Neural cell (in vitro differentiated cells): ENCODE measurements at regions not wholly inside any gene's neighbourhood (a gene's known extent, or its start where the extent isn't known, plus 50 kb on each side); places are given as distances from the start of the nearest gene placed in this dataset.

Experiments
- H2AFZ ChIP-seq: fragments of 200-600, 300-800 bp; sonication (generic), shearing (Covaris generic); 2 replicates; pipeline ENCODE4 v1.6.0; 2014; ENCODE audit warnings: low read depth, mild to moderate bottlenecking, antibody characterized with exemption, low read length, moderate library complexity
- H3F3A ChIP-seq: fragments of 200-600 bp; shearing (Covaris generic); 2 replicates; pipeline ENCODE4 v1.6.1; 2016; ENCODE audit warnings: mild to moderate bottlenecking, moderate library complexity, mixed read lengths, antibody characterized with exemption, low read length; ENCODE audit not compliant: insufficient read depth, poor library complexity, severe bottlenecking
- H3K27ac ChIP-seq: fragments of 200-600, 300-800 bp; sonication (generic), shearing (Covaris generic); 2 replicates; pipeline ENCODE4 v1.5.1; 2014; ENCODE audit warnings: mild to moderate bottlenecking, low read length, moderate library complexity
- H3K27me3 ChIP-seq: fragments of 300-800, 200-600 bp; sonication (generic), shearing (Covaris generic); 2 replicates; pipeline ENCODE4 v1.6.0; 2014; ENCODE audit warnings: mild to moderate bottlenecking, low read depth, low read length, moderate library complexity; ENCODE audit not compliant: insufficient read depth
- H3K36me3 ChIP-seq: fragments of 300-800, 200-600 bp; sonication (generic), shearing (Covaris generic); 2 replicates; pipeline ENCODE4 v1.5.1; 2014; ENCODE audit warnings: mild to moderate bottlenecking, antibody characterized with exemption, low read length, moderate library complexity; ENCODE audit not compliant: insufficient read depth
- H3K4me2 ChIP-seq: fragments of 300-800, 200-600 bp; sonication (generic), shearing (Covaris generic); 2 replicates; pipeline ENCODE4 v1.6.0; 2014; ENCODE audit warnings: mild to moderate bottlenecking, low read length
- H3K4me3 ChIP-seq: fragments of 300-800, 200-600 bp; sonication (generic), shearing (Covaris generic); 2 replicates; pipeline ENCODE4 v1.5.1; 2014; ENCODE audit warnings: mild to moderate bottlenecking, low read length, moderate library complexity
- H3K79me2 ChIP-seq: fragments of 200-600 bp; shearing (Covaris generic); replicated peaks from 2 replicates; pipeline ENCODE4 v1.6.0; 2014; ENCODE audit warnings: mild to moderate bottlenecking, low read length, moderate library complexity; ENCODE audit not compliant: insufficient read depth
- H3K9ac ChIP-seq: fragments of 300-800, 200-600 bp; sonication (generic), shearing (Covaris generic); 2 replicates; pipeline ENCODE4 v1.6.1; 2016; ENCODE audit warnings: mild to moderate bottlenecking, low read length, mixed read lengths
- H3K9me2 ChIP-seq: fragments of 200-600 bp; shearing (Covaris generic); 2 replicates; pipeline ENCODE4 v1.6.1; 2016; ENCODE audit warnings: mild to moderate bottlenecking, low read length, mixed read lengths; ENCODE audit not compliant: insufficient read depth
- H3K9me3 ChIP-seq: fragments of 200-600, 300-800 bp; sonication (generic), shearing (Covaris generic); 2 replicates; pipeline ENCODE4 v1.6.1; 2016; ENCODE audit warnings: mild to moderate bottlenecking, mixed run types, low read length, moderate library complexity, mixed read lengths
- H4K20me1 ChIP-seq: fragments of 200-600 bp; shearing (Covaris generic); 2 replicates; pipeline ENCODE4 v1.6.1; 2016; ENCODE audit warnings: mild to moderate bottlenecking, mixed run types; ENCODE audit not compliant: insufficient read depth
- EP300 ChIP-seq: fragments of 450-650 bp; conservative IDR thresholded peaks from 2 replicates; pipeline ENCODE4 v1.6.1; 2014; ENCODE audit warnings: antibody characterized with exemption, mild to moderate bottlenecking, moderate library complexity; ENCODE audit not compliant: poor library complexity, severe bottlenecking
- EZH2 ChIP-seq: fragments of 200-600, 300-800 bp; shearing (Covaris generic), sonication (generic); IDR thresholded peaks from 2 replicates; pipeline ENCODE4 v1.6.1; 2014; ENCODE audit warnings: antibody characterized with exemption, low read length, borderline replicate concordance, mild to moderate bottlenecking; ENCODE audit not compliant: insufficient read depth, poor library complexity, severe bottlenecking
- MXI1 ChIP-seq: fragments of 450-650 bp; conservative IDR thresholded peaks from 2 replicates; pipeline ENCODE4 v1.6.1; 2014; ENCODE audit warnings: antibody characterized with exemption, mild to moderate bottlenecking; ENCODE audit not compliant: poor library complexity, severe bottlenecking
- POLR2AphosphoS5 ChIP-seq: IDR thresholded peaks from 2 replicates; pipeline ENCODE4 v1.6.1; 2012
- RAD21 ChIP-seq: fragments of 450-650 bp; conservative IDR thresholded peaks from 2 replicates; pipeline ENCODE4 v1.6.1; 2014; ENCODE audit warnings: antibody characterized with exemption, mild to moderate bottlenecking, moderate library complexity
- SMC3 ChIP-seq: fragments of 450-650 bp; conservative IDR thresholded peaks from 2 replicates; pipeline ENCODE4 v1.6.1; 2014; ENCODE audit warnings: antibody characterized with exemption, mild to moderate bottlenecking, moderate library complexity; ENCODE audit not compliant: poor library complexity
- TF ChIP-seq, protein P1 (sequence below): IDR thresholded peaks from 2 replicates; pipeline ENCODE4 v1.6.1; 2012; ENCODE audit warnings: borderline replicate concordance
- TF ChIP-seq, protein P2 (sequence below): fragments of 450-650 bp; IDR thresholded peaks from 2 replicates; pipeline ENCODE4 v1.5.1; 2014; ENCODE audit warnings: antibody characterized with exemption, mild to moderate bottlenecking, moderate library complexity; ENCODE audit not compliant: poor library complexity, severe bottlenecking

DNA sequence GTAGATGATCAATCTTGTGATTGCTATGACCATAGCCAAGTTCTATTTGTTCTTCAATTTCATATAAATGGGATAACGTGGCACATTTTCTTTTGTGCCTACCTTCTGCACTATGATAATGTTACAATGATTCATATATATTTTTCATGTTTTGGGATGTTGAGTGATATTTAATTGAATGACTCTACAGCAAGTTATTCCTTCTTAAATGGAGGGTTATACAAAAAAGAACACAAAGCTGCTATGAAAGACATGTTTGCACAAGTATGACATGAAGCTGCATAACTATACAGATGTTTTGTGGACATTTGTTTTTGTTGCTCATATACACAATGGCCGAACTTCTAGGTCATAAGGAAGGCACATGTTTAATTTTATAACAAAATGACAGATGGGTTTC, 356.2 kb downstream of the CBLN2 start:
- Histone ChIP-seq H4K20me1 (no peaks in the 10 kb centered on the region), H2AFZ (no peak overlapping the region), H3K79me2 (no peaks in the 10 kb centered on the region), H3K4me3 (no peak overlapping the region), H3K9me2 (no peaks in the 10 kb centered on the region), H3K9me3 (no peaks in the 10 kb centered on the region), H3F3A (no peaks in the 10 kb centered on the region), H3K36me3 (no peaks in the 10 kb centered on the region), H3K27me3 (no peaks in the 10 kb centered on the region), H3K27ac (no peak overlapping the region), H3K9ac (no peak overlapping the region), H3K4me2 (no peak overlapping the region)
- TF ChIP-seq, protein P1, sequence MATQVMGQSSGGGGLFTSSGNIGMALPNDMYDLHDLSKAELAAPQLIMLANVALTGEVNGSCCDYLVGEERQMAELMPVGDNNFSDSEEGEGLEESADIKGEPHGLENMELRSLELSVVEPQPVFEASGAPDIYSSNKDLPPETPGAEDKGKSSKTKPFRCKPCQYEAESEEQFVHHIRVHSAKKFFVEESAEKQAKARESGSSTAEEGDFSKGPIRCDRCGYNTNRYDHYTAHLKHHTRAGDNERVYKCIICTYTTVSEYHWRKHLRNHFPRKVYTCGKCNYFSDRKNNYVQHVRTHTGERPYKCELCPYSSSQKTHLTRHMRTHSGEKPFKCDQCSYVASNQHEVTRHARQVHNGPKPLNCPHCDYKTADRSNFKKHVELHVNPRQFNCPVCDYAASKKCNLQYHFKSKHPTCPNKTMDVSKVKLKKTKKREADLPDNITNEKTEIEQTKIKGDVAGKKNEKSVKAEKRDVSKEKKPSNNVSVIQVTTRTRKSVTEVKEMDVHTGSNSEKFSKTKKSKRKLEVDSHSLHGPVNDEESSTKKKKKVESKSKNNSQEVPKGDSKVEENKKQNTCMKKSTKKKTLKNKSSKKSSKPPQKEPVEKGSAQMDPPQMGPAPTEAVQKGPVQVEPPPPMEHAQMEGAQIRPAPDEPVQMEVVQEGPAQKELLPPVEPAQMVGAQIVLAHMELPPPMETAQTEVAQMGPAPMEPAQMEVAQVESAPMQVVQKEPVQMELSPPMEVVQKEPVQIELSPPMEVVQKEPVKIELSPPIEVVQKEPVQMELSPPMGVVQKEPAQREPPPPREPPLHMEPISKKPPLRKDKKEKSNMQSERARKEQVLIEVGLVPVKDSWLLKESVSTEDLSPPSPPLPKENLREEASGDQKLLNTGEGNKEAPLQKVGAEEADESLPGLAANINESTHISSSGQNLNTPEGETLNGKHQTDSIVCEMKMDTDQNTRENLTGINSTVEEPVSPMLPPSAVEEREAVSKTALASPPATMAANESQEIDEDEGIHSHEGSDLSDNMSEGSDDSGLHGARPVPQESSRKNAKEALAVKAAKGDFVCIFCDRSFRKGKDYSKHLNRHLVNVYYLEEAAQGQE = no peak
- no peak for TF ChIP-seq EZH2
- TF ChIP-seq SMC3 = no peak
- TF ChIP-seq EP300 = no peak

DNA sequence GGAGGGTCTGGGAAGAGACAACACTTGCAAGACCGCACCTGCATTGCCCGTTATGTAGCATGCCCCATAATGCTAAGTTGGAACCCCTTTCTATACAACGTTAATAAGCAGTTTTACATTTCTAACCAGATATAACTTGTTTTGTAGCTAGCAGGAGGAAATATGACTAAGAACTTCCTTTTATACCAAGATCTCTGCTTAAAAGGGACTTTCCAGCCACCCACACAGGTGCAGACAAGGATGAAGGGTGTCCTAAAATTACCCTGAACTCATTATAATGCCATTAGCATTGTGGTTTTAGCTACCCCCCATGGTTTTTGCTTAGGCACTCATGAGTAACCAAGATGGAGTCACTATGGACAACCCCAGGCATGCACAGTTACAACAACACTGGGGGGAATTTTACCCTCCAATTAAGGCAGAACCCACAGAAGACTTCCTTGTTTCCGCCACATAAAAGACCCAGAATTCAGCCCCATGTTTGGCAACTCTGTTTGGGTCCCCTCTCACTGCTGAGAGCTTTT, 362.8 kb downstream of the CBLN2 start:
- Histone ChIP-seq H3K27me3 (no peaks in the 10 kb centered on the region), H3K9me3 (no peaks in the 10 kb centered on the region), H3K27ac (no peak overlapping the region), H3K9ac (no peak overlapping the region), H3K4me2 (no peak overlapping the region), H3F3A (no peaks in the 10 kb centered on the region), H3K36me3 (no peaks in the 10 kb centered on the region), H2AFZ (no peak overlapping the region), H3K79me2 (no peaks in the 10 kb centered on the region), H4K20me1 (no peaks in the 10 kb centered on the region), H3K9me2 (no peaks in the 10 kb centered on the region), H3K4me3 (no peak overlapping the region)
- TF ChIP-seq, protein P1 = no peak
- TF ChIP-seq EZH2 = no peak
- TF ChIP-seq, protein P2, sequence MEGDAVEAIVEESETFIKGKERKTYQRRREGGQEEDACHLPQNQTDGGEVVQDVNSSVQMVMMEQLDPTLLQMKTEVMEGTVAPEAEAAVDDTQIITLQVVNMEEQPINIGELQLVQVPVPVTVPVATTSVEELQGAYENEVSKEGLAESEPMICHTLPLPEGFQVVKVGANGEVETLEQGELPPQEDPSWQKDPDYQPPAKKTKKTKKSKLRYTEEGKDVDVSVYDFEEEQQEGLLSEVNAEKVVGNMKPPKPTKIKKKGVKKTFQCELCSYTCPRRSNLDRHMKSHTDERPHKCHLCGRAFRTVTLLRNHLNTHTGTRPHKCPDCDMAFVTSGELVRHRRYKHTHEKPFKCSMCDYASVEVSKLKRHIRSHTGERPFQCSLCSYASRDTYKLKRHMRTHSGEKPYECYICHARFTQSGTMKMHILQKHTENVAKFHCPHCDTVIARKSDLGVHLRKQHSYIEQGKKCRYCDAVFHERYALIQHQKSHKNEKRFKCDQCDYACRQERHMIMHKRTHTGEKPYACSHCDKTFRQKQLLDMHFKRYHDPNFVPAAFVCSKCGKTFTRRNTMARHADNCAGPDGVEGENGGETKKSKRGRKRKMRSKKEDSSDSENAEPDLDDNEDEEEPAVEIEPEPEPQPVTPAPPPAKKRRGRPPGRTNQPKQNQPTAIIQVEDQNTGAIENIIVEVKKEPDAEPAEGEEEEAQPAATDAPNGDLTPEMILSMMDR = no peak
- no peak for TF ChIP-seq POLR2AphosphoS5
- TF ChIP-seq MXI1 = no peak
- no peak for TF ChIP-seq RAD21
- no peak for TF ChIP-seq SMC3
- no peak for TF ChIP-seq EP300
